HepG2 (cell line): ENCODE measurements at regions not wholly inside any gene's neighbourhood (a gene's known extent, or its start where the extent isn't known, plus 50 kb on each side); places are given as distances from the start of the nearest gene placed in this dataset.

ENCODE experiments used
- ATF2 ChIP-seq: sonication (generic); formaldehyde crosslinking; IDR thresholded peaks from 2 replicates; pipeline ENCODE4 v1.4.0; 2020; ENCODE audit warnings: missing genetic modification reagents
- CBX1 ChIP-seq: IDR thresholded peaks from one replicate; pipeline ENCODE4 v1.6.1; 2016; ENCODE audit warnings: antibody characterized with exemption, low read depth
- CTCF ChIP-seq: sonication (generic); formaldehyde crosslinking; IDR thresholded peaks from 2 replicates; pipeline ENCODE4 v1.5.0; 2020; ENCODE audit warnings: mild to moderate bottlenecking, missing genetic modification reagents, moderate library complexity
- FOXM1 ChIP-seq: sonication (generic); formaldehyde crosslinking; IDR thresholded peaks from 2 replicates; pipeline ENCODE4 v1.5.0; 2020; ENCODE audit warnings: missing genetic modification reagents
- HNF1B ChIP-seq: sonication (generic); formaldehyde crosslinking; IDR thresholded peaks from 2 replicates; pipeline ENCODE4 v1.5.1; 2020; ENCODE audit warnings: mild to moderate bottlenecking, moderate library complexity, missing genetic modification reagents
- HNRNPLL ChIP-seq: fragments of 200-400 bp; formaldehyde crosslinking; IDR thresholded peaks from 2 replicates; pipeline ENCODE4 v1.6.1; 2017; ENCODE audit warnings: mild to moderate bottlenecking, low read depth, low read length; ENCODE audit not compliant: poor library complexity, severe bottlenecking
- ISL2 ChIP-seq: sonication (generic); formaldehyde crosslinking; IDR thresholded peaks from 2 replicates; pipeline ENCODE4 v1.5.0; 2020; ENCODE audit warnings: missing genetic modification reagents
- PAXIP1 ChIP-seq: sonication (generic); formaldehyde crosslinking; conservative IDR thresholded peaks from 2 replicates; pipeline ENCODE4 v1.4.0; 2020; ENCODE audit warnings: mild to moderate bottlenecking, missing genetic modification reagents, moderate library complexity
- POLR2A ChIP-seq, 2 experiments: IDR thresholded peaks; 2 replicates each; pipeline ENCODE4 v1.6.1; 2011; ENCODE audit warnings: low read depth in 2 of 2, low read length in 2 of 2, mild to moderate bottlenecking in 1 of 2, moderate library complexity in 1 of 2; ENCODE audit not compliant: insufficient read depth in 1 of 2
- REST ChIP-seq, 2 experiments: IDR thresholded peaks; 2 replicates each; pipeline ENCODE4 v1.6.1; 2011 to 2012; ENCODE audit warnings: low read length in 2 of 2, borderline replicate concordance in 1 of 2, low read depth in 1 of 2, mild to moderate bottlenecking in 1 of 2, moderate library complexity in 1 of 2
- RORA ChIP-seq: sonication (generic); formaldehyde crosslinking; IDR thresholded peaks from 2 replicates; pipeline ENCODE4 v1.5.0; 2020; ENCODE audit warnings: mild to moderate bottlenecking, missing genetic modification reagents, moderate library complexity
- SP1 ChIP-seq, 2 experiments: fragments of 450-650 bp in 1 of 2; sonication (generic) in 1 of 2; formaldehyde crosslinking in 1 of 2; IDR thresholded peaks; 2 replicates each; pipeline versions ENCODE4 v1.4.0 to v1.6.1; 2016 to 2020; ENCODE audit warnings: missing genetic modification reagents in 1 of 2
- SP4 ChIP-seq: sonication (generic); formaldehyde crosslinking; IDR thresholded peaks from 2 replicates; pipeline ENCODE4 v1.8.1; 2023; ENCODE audit warnings: mild to moderate bottlenecking, missing genetic modification reagents
- TEAD2 ChIP-seq: sonication (generic); formaldehyde crosslinking; IDR thresholded peaks from 2 replicates; pipeline ENCODE4 v1.9.0; 2021; ENCODE audit warnings: missing genetic modification reagents

- TF ChIP-seq REST (IDR thresholded peaks at IDR 0.05; ENCODE audit: borderline replicate concordance in 1 of 2, low read depth in 1 of 2, low read length in 2 of 2) (no peak), TEAD2 (CRISPR knock-in tag) (no peak), POLR2A (IDR thresholded peaks at IDR 0.05; ENCODE audit: insufficient read depth in 1 of 2, low read depth in 2 of 2, low read length in 2 of 2) (no peak), RORA (CRISPR knock-in tag) (no peak), SP4 (no peak), HNF1B (CRISPR knock-in tag) (no peak), PAXIP1 (CRISPR knock-in tag) (no peak), HNRNPLL (no peak), ISL2 (CRISPR knock-in tag) (no peak), ATF2 (CRISPR knock-in tag) (no peak), CTCF (CRISPR knock-in tag) (no peak), FOXM1 (CRISPR knock-in tag) (no peak), SP1 (IDR thresholded peaks at IDR 0.05) (no peak), SP1 (CRISPR knock-in tag; IDR thresholded peaks at IDR 0.05) (no peak), CBX1 (no peak)
Observed at GRCh38 chr2:196372276-196372809, 201.0 kb upstream of the STK17B start.
